Cardiac fibroblast (primary cell): ENCODE measurements at regions not wholly inside any gene's neighbourhood (a gene's known extent, or its start where the extent isn't known, plus 50 kb on each side); places are given as distances from the start of the nearest gene placed in this dataset.

ENCODE experiments used
- DNase-seq, 2 donors: peaks; one replicate each; pipeline versions ENCODE4 v3.0.0 to v3.0.0-alpha.2; 2010; ENCODE audit warnings: low read depth in 2 of 2
- H3K4me3 ChIP-seq, 2 donors: replicated peaks in 1 of 2; 1 replicate in 1 of 2; 2 replicates in 1 of 2; pipeline ENCODE4 v1.5.1; 2011; ENCODE audit warnings: low read depth in 2 of 2, low read length in 2 of 2, mild to moderate bottlenecking in 2 of 2, moderate library complexity in 1 of 2
- CTCF ChIP-seq: IDR thresholded peaks from one replicate; pipeline ENCODE4 v1.5.1; 2011; ENCODE audit warnings: low read depth, mild to moderate bottlenecking, low read length, inconsistent platforms

- H3K4me3 ChIP-seq, result no peak overlapping the region
- DNase-seq, result no peak
- TF ChIP-seq CTCF, result no peak
Observed at GRCh38 chr6:158911746-158912480, 88.1 kb downstream of the RSPH3 start.

GRCh38 chr6:158910484-158911440, 89.2 kb downstream of the RSPH3 start:
- TF ChIP-seq CTCF, result no peak
- DNase-seq, result no peak
- H3K4me3 ChIP-seq, result no peak overlapping the region

- TF ChIP-seq CTCF, result no peak
- peak in 1 of 2 donors; percentile 4 for DNase-seq
- H3K4me3 ChIP-seq, result no peak overlapping the region
Observed at GRCh38 chr6:158909938-158910337, 90.1 kb downstream of the RSPH3 start.

GRCh38 chr6:158908606-158909005, 89.4 kb upstream of the EZR start:
- no peak for DNase-seq
- TF ChIP-seq CTCF, result no peak
- no peak overlapping the region for H3K4me3 ChIP-seq

GRCh38 chr6:158907931-158908330, 88.8 kb upstream of the EZR start:
- DNase-seq, result no peak
- no peak overlapping the region for H3K4me3 ChIP-seq
- no peak for TF ChIP-seq CTCF

- H3K4me3 ChIP-seq, result no peak overlapping the region
- no peak for DNase-seq
- no peak for TF ChIP-seq CTCF
Observed at GRCh38 chr6:158906926-158907325, 87.8 kb upstream of the EZR start.
